ENCODE measurements at regions not wholly inside any gene's neighbourhood (a gene's known extent, or its start where the extent isn't known, plus 50 kb on each side); places are given as distances from the start of the nearest gene placed in this dataset.
"Not testable (repeated sequence)": the region's sequence is repeated elsewhere in the genome, so short reads cannot be mapped to it uniquely, and the experiment has no call there.

- DNase-seq (ENCODE audit: low spot score) = no peak
These were observed 1128.5 kb downstream of the TBL1XR1 start for GRCh38 chr3:176068750-176069149.

GRCh38 chr3:176058856-176059255 lies 1138.4 kb downstream of the TBL1XR1 start:
- no peak for DNase-seq (ENCODE audit: low spot score)

- DNase-seq (ENCODE audit: low spot score) = no peak
These were observed 1141.4 kb downstream of the TBL1XR1 start for GRCh38 chr3:176055836-176056235.

- no peak for DNase-seq (ENCODE audit: low spot score)
These were observed 1145.5 kb downstream of the TBL1XR1 start for GRCh38 chr3:176051766-176052165.

GRCh38 chr3:176046703-176047102 lies 1150.6 kb downstream of the TBL1XR1 start:
- DNase-seq (ENCODE audit: low spot score) = no peak

GRCh38 chr3:176041812-176042211 lies 1155.5 kb downstream of the TBL1XR1 start:
- no peak for DNase-seq (ENCODE audit: low spot score)

GRCh38 chr3:176041185-176041584 lies 1156.1 kb downstream of the TBL1XR1 start:
- no peak for DNase-seq (ENCODE audit: low spot score)

- DNase-seq (ENCODE audit: low spot score) = no peak
These were observed 1159.6 kb downstream of the TBL1XR1 start for GRCh38 chr3:176037636-176038035.

- no peak for DNase-seq (ENCODE audit: low spot score)
These were observed 1165.2 kb downstream of the TBL1XR1 start for GRCh38 chr3:176032043-176032442.

- not testable (repeated sequence) for DNase-seq (ENCODE audit: low spot score)
These were observed 1157.1 kb downstream of the NAALADL2 start for GRCh38 chr3:176016203-176016602.

- not testable (repeated sequence) for DNase-seq (ENCODE audit: low spot score)
These were observed 1156.1 kb downstream of the NAALADL2 start for GRCh38 chr3:176015228-176015627.

- DNase-seq (ENCODE audit: low spot score) = no peak
These were observed 1150.1 kb downstream of the NAALADL2 start for GRCh38 chr3:176009256-176009655.

- DNase-seq (ENCODE audit: low spot score) = no peak
These were observed 1146.4 kb downstream of the NAALADL2 start for GRCh38 chr3:176005564-176005963.

- no peak for DNase-seq (ENCODE audit: low spot score)
These were observed 1130.0 kb downstream of the NAALADL2 start for GRCh38 chr3:175989161-175989560.

GRCh38 chr3:175988401-175988800 lies 1129.3 kb downstream of the NAALADL2 start:
- DNase-seq (ENCODE audit: low spot score) = no peak

GRCh38 chr3:175985781-175986180 lies 1126.6 kb downstream of the NAALADL2 start:
- no peak for DNase-seq (ENCODE audit: low spot score)

GRCh38 chr3:175983379-175983778 lies 1124.2 kb downstream of the NAALADL2 start:
- DNase-seq (ENCODE audit: low spot score) = no peak

GRCh38 chr3:175980486-175981090 lies 1121.5 kb downstream of the NAALADL2 start:
- no peak for DNase-seq (ENCODE audit: low spot score)

GRCh38 chr3:175977968-175978752 lies 1119.0 kb downstream of the NAALADL2 start:
- no peak for DNase-seq (ENCODE audit: low spot score)

GRCh38 chr3:175969456-175969855 lies 1110.3 kb downstream of the NAALADL2 start:
- no peak for DNase-seq (ENCODE audit: low spot score)

- no peak for DNase-seq (ENCODE audit: low spot score)
These were observed 1105.9 kb downstream of the NAALADL2 start for GRCh38 chr3:175965036-175965435.

- DNase-seq (ENCODE audit: low spot score) = no peak
These were observed 1098.3 kb downstream of the NAALADL2 start for GRCh38 chr3:175957427-175957826.

- no peak for DNase-seq (ENCODE audit: low spot score)
These were observed 1097.8 kb downstream of the NAALADL2 start for GRCh38 chr3:175956964-175957363.
